Liver (tissue), 8 donors: ENCODE measurements at regions not wholly inside any gene's neighbourhood (a gene's known extent, or its start where the extent isn't known, plus 50 kb on each side); places are given as distances from the start of the nearest gene placed in this dataset.

ENCODE experiments used
- DNase-seq: peaks from one replicate; pipeline ENCODE4 v3.0.0-alpha.2; 2017; ENCODE audit warnings: low spot score
- H3K27ac ChIP-seq, 2 donors: one replicate each; pipeline ENCODE4 v1.7.0; 2013; ENCODE audit warnings: inconsistent platforms in 2 of 2, low read length in 2 of 2, control low read depth in 1 of 2, low read depth in 1 of 2, mild to moderate bottlenecking in 1 of 2
- H3K27me3 ChIP-seq, 4 donors: one replicate each; pipeline versions ENCODE4 v1.6.1 to v1.7.0; 2013; ENCODE audit warnings: low read length in 3 of 4, inconsistent platforms in 1 of 4, mild to moderate bottlenecking in 1 of 4, moderate library complexity in 1 of 4; ENCODE audit not compliant: control insufficient read depth in 4 of 4, insufficient read depth in 4 of 4
- H3K36me3 ChIP-seq, 4 donors: one replicate each; pipeline versions ENCODE4 v1.6.1 to v1.7.0; 2013; ENCODE audit warnings: low read length in 3 of 4, mild to moderate bottlenecking in 3 of 4, low read depth in 1 of 4, moderate library complexity in 1 of 4; ENCODE audit not compliant: control insufficient read depth in 4 of 4, insufficient read depth in 3 of 4
- H3K4me1 ChIP-seq, 4 donors: one replicate each; pipeline versions ENCODE4 v1.6.1 to v1.7.0; 2013; ENCODE audit warnings: low read length in 3 of 4, mild to moderate bottlenecking in 3 of 4, moderate library complexity in 1 of 4; ENCODE audit not compliant: control insufficient read depth in 4 of 4, insufficient read depth in 4 of 4
- H3K4me3 ChIP-seq, 3 donors: one replicate each; pipeline versions ENCODE4 v1.6.1 to v1.7.0; 2013; ENCODE audit warnings: low read length in 3 of 3, control low read depth in 1 of 3, low read depth in 1 of 3, mild to moderate bottlenecking in 1 of 3
- H3K9ac ChIP-seq, 2 donors: one replicate each; pipeline ENCODE4 v1.7.0; 2013; ENCODE audit warnings: low read length in 2 of 2, mild to moderate bottlenecking in 2 of 2, moderate library complexity in 2 of 2, control low read depth in 1 of 2, low read depth in 1 of 2
- H3K9me3 ChIP-seq, 4 donors: one replicate each; pipeline versions ENCODE4 v1.6.1 to v1.7.0; 2013; ENCODE audit warnings: low read length in 3 of 4; ENCODE audit not compliant: control insufficient read depth in 4 of 4
- ATF3 ChIP-seq: IDR thresholded peaks from 2 replicates; pipeline ENCODE4 v1.6.1; 2016; ENCODE audit warnings: antibody characterized with exemption
- CTCF ChIP-seq: fragments of 150-350 bp; IDR thresholded peaks from 2 replicates; pipeline ENCODE4 v1.5.1; 2017; ENCODE audit warnings: improper control_type of control experiment, low read depth, low read length; ENCODE audit not compliant: missing input control
- EGR1 ChIP-seq, 2 donors: IDR thresholded peaks; 2 replicates each; pipeline ENCODE4 v1.6.1; 2016 to 2018; ENCODE audit warnings: antibody characterized with exemption in 2 of 2, low read depth in 2 of 2
- FOXA1 ChIP-seq: IDR thresholded peaks from 2 replicates; pipeline ENCODE4 v1.6.1; 2016; ENCODE audit warnings: antibody characterized with exemption
- FOXA2 ChIP-seq: IDR thresholded peaks from 2 replicates; pipeline ENCODE4 v1.6.1; 2016; ENCODE audit warnings: antibody characterized with exemption
- GABPA ChIP-seq, 2 donors: IDR thresholded peaks in 1 of 2; conservative IDR thresholded peaks in 1 of 2; 2 replicates each; pipeline ENCODE4 v1.6.1; 2016; ENCODE audit warnings: antibody characterized with exemption in 2 of 2, mild to moderate bottlenecking in 1 of 2, moderate library complexity in 1 of 2
- HNF4A ChIP-seq, 2 donors: conservative IDR thresholded peaks; 2 replicates each; pipeline ENCODE4 v1.6.1; 2016; ENCODE audit warnings: antibody characterized with exemption in 2 of 2, mild to moderate bottlenecking in 2 of 2
- HNF4G ChIP-seq: IDR thresholded peaks from 2 replicates; pipeline ENCODE4 v1.6.1; 2016; ENCODE audit warnings: antibody characterized with exemption
- JUND ChIP-seq, 2 donors: IDR thresholded peaks; 2 replicates each; pipeline ENCODE4 v1.6.1; 2016; ENCODE audit warnings: antibody characterized with exemption in 2 of 2
- NR2F2 ChIP-seq: IDR thresholded peaks from 2 replicates; pipeline ENCODE4 v1.6.1; 2016; ENCODE audit warnings: antibody characterized with exemption
- RAD21 ChIP-seq, 2 donors: IDR thresholded peaks; 2 replicates each; pipeline ENCODE4 v1.6.1; 2016; ENCODE audit warnings: antibody characterized with exemption in 2 of 2, mild to moderate bottlenecking in 2 of 2
- RXRA ChIP-seq, 2 donors: IDR thresholded peaks; 2 replicates each; pipeline ENCODE4 v1.6.1; 2017 to 2018; ENCODE audit warnings: antibody characterized with exemption in 2 of 2, mild to moderate bottlenecking in 1 of 2
- SP1 ChIP-seq: IDR thresholded peaks from 2 replicates; pipeline ENCODE4 v1.6.1; 2018; ENCODE audit warnings: antibody characterized with exemption, mild to moderate bottlenecking
- YY1 ChIP-seq: IDR thresholded peaks from 2 replicates; pipeline ENCODE4 v1.6.1; 2016; ENCODE audit warnings: antibody characterized with exemption, mild to moderate bottlenecking
- ZBTB33 ChIP-seq: IDR thresholded peaks from 2 replicates; pipeline ENCODE4 v1.6.1; 2016; ENCODE audit warnings: antibody characterized with exemption
- WGBS: extraction: QIAGEN DNeasy Blood & Tissue Kit; methylation state at CpG from one replicate; pipeline ENCODE4 v1.1.7; 2013; 5-methylcytosine and 5-hydroxymethylcytosine counted together
- TF ChIP-seq, protein P1 (sequence below): IDR thresholded peaks from 2 replicates; pipeline ENCODE4 v1.6.1; 2016; ENCODE audit warnings: antibody characterized with exemption
- TF ChIP-seq, protein P2 (sequence below): IDR thresholded peaks from 2 replicates; pipeline ENCODE4 v1.6.1; 2016; ENCODE audit warnings: antibody characterized with exemption, mild to moderate bottlenecking
- donor health status: healthy.
- donor health status: healthy.
- donor health status: healthy.
- donor health status: healthy.
- donor health status: healthy.

GRCh38 chr1:208521534-208521933 is 277.4 kb upstream of the PLXNA2 start (continued):
- TF ChIP-seq CTCF (no peak), HNF4A (conservative IDR thresholded peaks at IDR 0.05) (no peak), HNF4G (no peak), YY1 (no peak), FOXA1 (no peak), NR2F2 (no peak), EGR1 (IDR thresholded peaks at IDR 0.05; ENCODE audit: low read depth in 2 of 2) (no peak), SP1 (no peak)
- TF ChIP-seq, protein P1, sequence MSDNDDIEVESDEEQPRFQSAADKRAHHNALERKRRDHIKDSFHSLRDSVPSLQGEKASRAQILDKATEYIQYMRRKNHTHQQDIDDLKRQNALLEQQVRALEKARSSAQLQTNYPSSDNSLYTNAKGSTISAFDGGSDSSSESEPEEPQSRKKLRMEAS = no peak

- H3K27ac ChIP-seq = no peak overlapping the region
- no peak overlapping the region for H3K9ac ChIP-seq
- no peaks in the 10 kb centered on the region for H3K36me3 ChIP-seq
- H3K9me3 ChIP-seq = no peaks in the 10 kb centered on the region
- H3K4me3 ChIP-seq = no peak overlapping the region
- H3K27me3 ChIP-seq = no peaks in the 10 kb centered on the region
- no peak for DNase-seq
- no peaks in the 10 kb centered on the region for H3K4me1 ChIP-seq
- TF ChIP-seq FOXA2 (no peak), HNF4A (conservative IDR thresholded peaks at IDR 0.05) (no peak), RXRA (IDR thresholded peaks at IDR 0.05) (no peak), GABPA (IDR thresholded peaks at IDR 0.05 in 1 of 2, conservative IDR thresholded peaks at IDR 0.05 in 1 of 2) (no peak), RAD21 (IDR thresholded peaks at IDR 0.05) (no peak), FOXA1 (no peak), EGR1 (IDR thresholded peaks at IDR 0.05; ENCODE audit: low read depth in 2 of 2) (no peak), JUND (IDR thresholded peaks at IDR 0.05) (no peak), ZBTB33 (no peak), YY1 (no peak), CTCF (no peak), NR2F2 (no peak), SP1 (no peak), ATF3 (no peak)
- TF ChIP-seq, protein P1 = no peak
- TF ChIP-seq, protein P2, sequence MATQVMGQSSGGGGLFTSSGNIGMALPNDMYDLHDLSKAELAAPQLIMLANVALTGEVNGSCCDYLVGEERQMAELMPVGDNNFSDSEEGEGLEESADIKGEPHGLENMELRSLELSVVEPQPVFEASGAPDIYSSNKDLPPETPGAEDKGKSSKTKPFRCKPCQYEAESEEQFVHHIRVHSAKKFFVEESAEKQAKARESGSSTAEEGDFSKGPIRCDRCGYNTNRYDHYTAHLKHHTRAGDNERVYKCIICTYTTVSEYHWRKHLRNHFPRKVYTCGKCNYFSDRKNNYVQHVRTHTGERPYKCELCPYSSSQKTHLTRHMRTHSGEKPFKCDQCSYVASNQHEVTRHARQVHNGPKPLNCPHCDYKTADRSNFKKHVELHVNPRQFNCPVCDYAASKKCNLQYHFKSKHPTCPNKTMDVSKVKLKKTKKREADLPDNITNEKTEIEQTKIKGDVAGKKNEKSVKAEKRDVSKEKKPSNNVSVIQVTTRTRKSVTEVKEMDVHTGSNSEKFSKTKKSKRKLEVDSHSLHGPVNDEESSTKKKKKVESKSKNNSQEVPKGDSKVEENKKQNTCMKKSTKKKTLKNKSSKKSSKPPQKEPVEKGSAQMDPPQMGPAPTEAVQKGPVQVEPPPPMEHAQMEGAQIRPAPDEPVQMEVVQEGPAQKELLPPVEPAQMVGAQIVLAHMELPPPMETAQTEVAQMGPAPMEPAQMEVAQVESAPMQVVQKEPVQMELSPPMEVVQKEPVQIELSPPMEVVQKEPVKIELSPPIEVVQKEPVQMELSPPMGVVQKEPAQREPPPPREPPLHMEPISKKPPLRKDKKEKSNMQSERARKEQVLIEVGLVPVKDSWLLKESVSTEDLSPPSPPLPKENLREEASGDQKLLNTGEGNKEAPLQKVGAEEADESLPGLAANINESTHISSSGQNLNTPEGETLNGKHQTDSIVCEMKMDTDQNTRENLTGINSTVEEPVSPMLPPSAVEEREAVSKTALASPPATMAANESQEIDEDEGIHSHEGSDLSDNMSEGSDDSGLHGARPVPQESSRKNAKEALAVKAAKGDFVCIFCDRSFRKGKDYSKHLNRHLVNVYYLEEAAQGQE = no peak
- WGBS = 94% methylated on average over 5 of the region's 5 CpGs
Observed at GRCh38 chr1:208523007-208523406, 278.8 kb upstream of the PLXNA2 start.
